ENCODE measurements at regions not wholly inside any gene's neighbourhood (a gene's known extent, or its start where the extent isn't known, plus 50 kb on each side); places are given as distances from the start of the nearest gene placed in this dataset.

DNA sequence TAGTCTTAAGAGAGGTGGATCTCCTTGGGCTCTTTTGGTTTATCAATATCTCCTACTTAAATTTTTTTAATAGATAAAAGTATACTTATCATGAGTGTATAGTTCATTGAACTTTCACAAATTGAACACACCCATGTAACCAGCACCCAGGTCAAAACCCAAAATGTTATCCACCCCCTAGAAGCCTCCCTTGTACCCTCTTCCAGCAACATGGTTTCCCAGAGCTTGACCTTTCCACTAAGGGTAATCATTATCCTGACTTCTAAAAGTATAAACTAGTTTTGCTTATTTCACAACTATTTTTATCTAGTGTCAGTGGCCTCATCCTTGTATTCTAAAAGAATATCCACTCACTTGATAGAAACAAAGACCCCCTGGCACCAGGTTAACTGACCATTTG, 106.8 kb downstream of the MDH1 start:
- Mint-ChIP-seq H3K27ac (no peak overlapping the region), H3K4me1 (ENCODE audit: low read depth) (peaks cover 43% of the 10 kb centered on the region), H3K27me3 (ENCODE audit: insufficient read depth) (peaks cover 1% of the 10 kb centered on the region; the same call in 1 of the 2 replicates), H3K4me3 (no peak overlapping the region), H3K36me3 (ENCODE audit: low read depth) (no peaks in the 10 kb centered on the region), H3K9me3 (no peaks in the 10 kb centered on the region)
- TF ChIP-seq CTCF (IDR thresholded peaks at IDR 0.05), result no peak
- no peak for DNase-seq

DNA sequence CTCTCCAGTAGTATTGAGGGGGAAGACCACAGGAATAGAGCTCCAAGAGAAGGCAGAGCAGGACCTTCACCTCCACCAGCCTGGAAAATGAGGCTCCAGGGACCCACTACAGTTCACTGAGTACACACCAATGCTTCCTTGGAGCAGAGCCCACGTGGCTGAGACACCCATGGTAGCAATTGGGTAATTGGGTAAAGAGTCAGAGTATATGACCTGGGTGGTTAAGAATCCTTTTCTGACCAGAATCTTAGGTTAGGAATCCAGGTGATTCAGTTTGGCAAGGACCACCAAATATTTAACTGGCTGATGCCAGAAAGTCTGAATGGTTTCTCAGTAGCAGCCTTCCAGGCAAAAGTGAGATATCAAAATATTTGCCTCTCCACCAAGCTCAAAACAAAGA, 107.7 kb downstream of the MDH1 start:
- TF ChIP-seq CTCF (IDR thresholded peaks at IDR 0.05), result no peak
- Mint-ChIP-seq H3K27ac (0 out of 2 replicates have a peak overlapping the region, but pooled peaks have one; percentile 23), H3K4me1 (ENCODE audit: low read depth) (peaks cover 47% of the 10 kb centered on the region), H3K36me3 (ENCODE audit: low read depth) (no peaks in the 10 kb centered on the region), H3K4me3 (no peak overlapping the region), H3K9me3 (no peaks in the 10 kb centered on the region), H3K27me3 (ENCODE audit: insufficient read depth) (peaks cover 1% of the 10 kb centered on the region; the same call in 1 of the 2 replicates)
- DNase-seq, result no peak

DNA sequence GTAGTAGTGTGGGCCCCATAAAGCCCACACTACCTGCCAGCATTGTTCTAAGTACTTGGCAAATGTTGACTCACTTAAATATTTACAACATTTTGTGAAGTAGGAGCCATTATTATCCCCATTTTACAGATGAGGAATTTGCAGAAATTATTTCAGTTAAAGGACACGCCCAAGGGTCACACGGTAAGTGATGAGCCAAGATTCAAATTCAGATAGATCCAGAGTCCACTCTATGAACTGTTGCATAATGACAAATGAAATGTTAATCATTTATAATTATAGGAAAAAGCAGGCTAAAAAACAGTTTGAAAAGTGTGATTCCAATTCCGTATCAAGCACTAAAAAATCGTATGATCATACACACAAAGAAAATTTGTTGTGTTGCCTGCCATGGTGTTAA, 108.4 kb downstream of the MDH1 start:
- Mint-ChIP-seq H3K4me3 (no peak overlapping the region), H3K27ac (0 out of 2 replicates have a peak overlapping the region, but pooled peaks have one; percentile 23), H3K27me3 (ENCODE audit: insufficient read depth) (peaks cover 1% of the 10 kb centered on the region; the same call in 1 of the 2 replicates), H3K4me1 (ENCODE audit: low read depth) (peaks cover 43% of the 10 kb centered on the region), H3K9me3 (no peaks in the 10 kb centered on the region), H3K36me3 (ENCODE audit: low read depth) (no peaks in the 10 kb centered on the region)
- DNase-seq, result no peak
- TF ChIP-seq CTCF (IDR thresholded peaks at IDR 0.05), result no peak

GRCh38 chr2:63698786-63699548, 110.2 kb downstream of the MDH1 start:
- Mint-ChIP-seq H3K4me1 (ENCODE audit: low read depth) (peaks cover 40% of the 10 kb centered on the region), H3K36me3 (ENCODE audit: low read depth) (no peaks in the 10 kb centered on the region), H3K9me3 (peaks cover 5% of the 10 kb centered on the region; the same call in 1 of the 2 replicates), H3K27me3 (ENCODE audit: insufficient read depth) (peaks cover 1% of the 10 kb centered on the region; the same call in 1 of the 2 replicates), H3K4me3 (peak overlapping the region; percentile 58), H3K27ac (peak overlapping the region; percentile 91)
- peak; percentile 76 for TF ChIP-seq CTCF (IDR thresholded peaks at IDR 0.05)
- peak; percentile 90 for DNase-seq

DNA sequence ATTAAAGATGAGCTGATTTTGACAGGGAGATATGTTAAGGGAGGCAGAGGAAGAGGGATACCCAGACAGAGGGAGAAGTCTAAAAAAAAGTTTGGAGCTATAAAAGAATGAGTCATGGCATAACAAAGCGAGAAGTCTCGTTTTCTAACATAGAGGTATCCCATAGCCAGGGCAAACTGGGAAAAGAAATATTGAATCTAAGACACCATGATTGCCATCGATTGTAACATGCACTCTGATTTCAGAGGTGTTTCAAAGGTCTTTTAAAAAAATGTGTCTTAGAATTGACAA, 110.7 kb downstream of the MDH1 start:
- Mint-ChIP-seq H3K4me1 (ENCODE audit: low read depth) (peaks cover 40% of the 10 kb centered on the region), H3K9me3 (peaks cover 5% of the 10 kb centered on the region; the same call in 1 of the 2 replicates), H3K27ac (peak overlapping the region; percentile 91), H3K27me3 (ENCODE audit: insufficient read depth) (peaks cover 1% of the 10 kb centered on the region; the same call in 1 of the 2 replicates), H3K36me3 (ENCODE audit: low read depth) (no peaks in the 10 kb centered on the region), H3K4me3 (peak overlapping the region; percentile 58)
- DNase-seq, result peak; percentile 43
- TF ChIP-seq CTCF (IDR thresholded peaks at IDR 0.05), result no peak

All from HFFc6 (cell line).